NCI-H2171 treated with DMSO at 0.1 percent for 48 hours (cell line): ENCODE measurements at regions not wholly inside any gene's neighbourhood (a gene's known extent, or its start where the extent isn't known, plus 50 kb on each side); places are given as distances from the start of the nearest gene placed in this dataset.
"Not testable (repeated sequence)": the region's sequence is repeated elsewhere in the genome, so short reads cannot be mapped to it uniquely, and the experiment has no call there.

ENCODE experiments used
- DNase-seq: peaks from one replicate; lab custom pipeline; 2025; lab: John Stamatoyannopoulos, UW

GRCh38 chrX:555725-556666 lies 74.6 kb upstream of the SHOX start:
- no peak for DNase-seq

DNA sequence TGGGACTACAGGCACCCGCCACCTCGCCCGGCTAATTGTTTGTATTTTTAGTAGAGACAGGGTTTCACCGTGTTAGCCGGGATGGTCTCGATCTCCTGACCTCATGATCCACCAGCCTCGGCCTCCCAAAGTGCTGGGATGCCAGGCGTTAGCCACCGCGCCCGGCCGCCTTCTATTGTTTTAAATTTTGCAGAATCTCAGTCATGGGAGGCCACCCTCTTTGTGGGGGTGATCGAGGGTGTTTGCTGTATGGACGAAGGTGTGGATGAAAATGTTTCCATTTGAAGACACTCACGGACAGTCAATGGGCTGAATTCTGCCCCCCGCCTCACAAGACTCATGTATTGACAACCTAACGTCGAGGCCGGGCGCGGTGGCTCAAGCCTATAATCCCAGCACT lies 73.0 kb upstream of the SHOX start:
- DNase-seq: not testable (repeated sequence)

- DNase-seq: not testable (repeated sequence)
Measured at GRCh38 chrX:559282-559681, 71.3 kb upstream of the SHOX start.

- DNase-seq: no peak
Measured at GRCh38 chrX:567891-568290, 62.7 kb upstream of the SHOX start.

GRCh38 chrX:568311-568710 lies 62.3 kb upstream of the SHOX start:
- DNase-seq: no peak

DNA sequence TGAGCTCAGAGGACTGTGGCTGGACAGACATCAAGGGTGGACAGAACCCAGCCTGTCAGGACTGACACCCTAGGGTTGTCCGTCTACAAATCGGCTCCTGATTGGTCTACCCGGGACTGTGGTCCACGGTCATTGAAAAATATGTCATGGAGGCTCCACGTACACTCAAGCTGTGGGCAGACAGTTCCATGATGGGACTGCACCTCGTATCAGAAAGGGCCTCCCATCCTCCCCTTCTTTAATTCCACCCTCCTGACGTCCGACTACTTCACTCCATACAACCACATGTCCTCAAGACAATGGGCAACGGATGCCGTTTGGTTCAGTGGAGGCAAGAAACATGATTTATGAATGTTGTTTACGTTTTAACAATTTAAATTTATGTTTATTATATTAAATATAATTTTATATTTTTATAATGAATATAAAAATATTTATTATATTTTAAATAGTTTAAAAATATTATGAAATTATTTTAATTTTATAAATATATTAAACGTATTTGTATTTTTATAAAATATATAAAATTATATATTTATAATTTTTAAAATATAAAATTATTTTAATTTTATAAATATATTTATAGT lies 58.0 kb upstream of the SHOX start:
- DNase-seq: peak; percentile 7

DNA sequence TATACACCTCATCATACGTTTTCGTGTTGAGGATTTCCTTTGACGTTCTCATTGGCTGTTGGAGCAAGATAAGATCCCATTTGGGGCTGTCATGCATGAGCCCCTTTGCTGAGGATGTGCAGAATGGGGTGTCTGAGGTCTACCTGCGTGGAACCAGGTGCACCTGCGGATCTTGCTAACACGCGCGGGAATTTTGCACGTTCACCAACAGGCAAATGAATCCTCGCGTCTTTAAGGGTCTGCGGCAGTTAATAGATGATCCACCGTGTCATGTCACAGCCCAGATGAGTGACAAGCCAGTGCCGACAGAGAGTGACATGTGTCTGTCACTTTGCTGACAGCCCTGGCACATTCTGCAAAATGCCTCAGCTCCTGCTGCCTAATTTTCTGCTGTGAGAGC lies 56.3 kb upstream of the SHOX start:
- DNase-seq: no peak

- DNase-seq: no peak
Measured at GRCh38 chrX:574830-575229, 55.8 kb upstream of the SHOX start.

DNA sequence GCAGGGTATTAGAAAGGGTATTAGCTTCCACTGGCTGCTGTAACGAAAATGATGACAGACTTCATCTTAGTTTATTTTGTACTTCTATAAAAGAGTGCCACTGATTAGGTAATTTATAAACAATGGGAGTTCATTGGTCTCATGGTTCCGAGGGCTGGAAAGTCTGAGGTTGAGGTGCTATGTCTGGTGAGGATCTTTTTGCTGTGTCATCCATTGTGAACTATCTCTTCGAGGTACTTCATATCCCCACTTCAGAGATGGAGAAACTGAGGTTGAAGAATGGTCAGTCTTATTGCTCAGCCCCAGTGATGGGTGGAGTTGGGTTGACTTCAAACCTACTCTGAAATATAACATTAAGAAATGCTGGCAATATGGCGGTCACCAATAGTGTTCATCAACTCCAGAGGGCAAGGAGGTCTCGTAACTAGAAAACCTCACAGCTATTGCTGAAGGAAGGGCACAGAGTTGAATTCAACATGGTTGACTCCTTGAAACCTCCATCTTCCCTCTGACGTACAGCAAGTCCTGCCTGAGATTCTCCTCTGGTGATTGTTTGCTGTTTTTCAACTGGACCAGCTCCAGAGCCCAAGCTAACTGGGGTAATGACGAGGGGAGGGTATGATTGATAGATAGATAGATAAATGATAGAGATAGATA lies 53.6 kb upstream of the SHOX start:
- no peak for DNase-seq

GRCh38 chrX:578531-578930 lies 52.1 kb upstream of the SHOX start:
- DNase-seq: no peak

GRCh38 chrX:580030-580429 lies 50.6 kb upstream of the SHOX start:
- no peak for DNase-seq
